Kidney (tissue), 13 donors: ENCODE measurements at regions not wholly inside any gene's neighbourhood (a gene's known extent, or its start where the extent isn't known, plus 50 kb on each side); places are given as distances from the start of the nearest gene placed in this dataset.

ENCODE experiments used
- DNase-seq, 5 donors: peaks; one replicate each; pipeline ENCODE4 v3.0.0-alpha.2; 2013 to 2020
- FAIRE-seq: peaks from 2 replicates; lab custom pipeline; 2012; peaks lifted over from hg19 to GRCh38; lab: Jason Lieb, UNC
- H3K27ac ChIP-seq, 2 donors: one replicate each; pipeline ENCODE4 v1.7.0; 2013; ENCODE audit warnings: low read depth in 2 of 2, low read length in 2 of 2, inconsistent platforms in 1 of 2
- H3K27me3 ChIP-seq: one replicate; pipeline ENCODE4 v1.7.1; 2013; ENCODE audit warnings: low read length, inconsistent platforms; ENCODE audit not compliant: control insufficient read depth, insufficient read depth
- H3K36me3 ChIP-seq, 3 donors: one replicate each; pipeline versions ENCODE4 v1.7.0 to v1.7.1; 2013; ENCODE audit warnings: low read length in 3 of 3, control low read depth in 1 of 3, inconsistent platforms in 1 of 3; ENCODE audit not compliant: insufficient read depth in 3 of 3, control insufficient read depth in 2 of 3
- H3K4me1 ChIP-seq, 3 donors: one replicate each; pipeline versions ENCODE4 v1.7.0 to v1.7.1; 2013; ENCODE audit warnings: low read length in 3 of 3, inconsistent platforms in 1 of 3, low read depth in 1 of 3; ENCODE audit not compliant: control insufficient read depth in 2 of 3, insufficient read depth in 2 of 3
- H3K4me3 ChIP-seq, 3 donors: one replicate each; pipeline versions ENCODE4 v1.7.0 to v1.8.1; 2013; ENCODE audit warnings: low read length in 3 of 3, control low read depth in 1 of 3, inconsistent platforms in 1 of 3
- H3K9ac ChIP-seq, 3 donors: one replicate each; pipeline versions ENCODE4 v1.7.0 to v1.7.1; 2013; ENCODE audit warnings: low read length in 3 of 3, control low read depth in 1 of 3, inconsistent platforms in 1 of 3
- H3K9me3 ChIP-seq, 3 donors: one replicate each; pipeline versions ENCODE4 v1.7.0 to v1.7.1; 2013; ENCODE audit warnings: low read length in 3 of 3, control low read depth in 1 of 3, inconsistent platforms in 1 of 3; ENCODE audit not compliant: control insufficient read depth in 2 of 3, insufficient read depth in 1 of 3
- CTCF ChIP-seq: IDR thresholded peaks from 3 replicates; pipeline ENCODE4 v1.5.1; 2012; ENCODE audit warnings: mild to moderate bottlenecking, moderate library complexity, borderline replicate concordance; ENCODE audit not compliant: insufficient read depth; ENCODE audit errors: extremely low read depth
- intact Hi-C: fragments of 100-400 bp; cut with DNase I; formaldehyde crosslinking; loops from one replicate; pipeline ENCODE4 v1.11.1; 2022
- donor health status: control.
- donor health status: control.
- donor health status: control.
- donor health status: control.
- donor health status: control.
- donor health status: DM: yes; HTN: yes; CAD: no.
- donor health status: Normal renal cell carcinoma (clear cell type).

DNA sequence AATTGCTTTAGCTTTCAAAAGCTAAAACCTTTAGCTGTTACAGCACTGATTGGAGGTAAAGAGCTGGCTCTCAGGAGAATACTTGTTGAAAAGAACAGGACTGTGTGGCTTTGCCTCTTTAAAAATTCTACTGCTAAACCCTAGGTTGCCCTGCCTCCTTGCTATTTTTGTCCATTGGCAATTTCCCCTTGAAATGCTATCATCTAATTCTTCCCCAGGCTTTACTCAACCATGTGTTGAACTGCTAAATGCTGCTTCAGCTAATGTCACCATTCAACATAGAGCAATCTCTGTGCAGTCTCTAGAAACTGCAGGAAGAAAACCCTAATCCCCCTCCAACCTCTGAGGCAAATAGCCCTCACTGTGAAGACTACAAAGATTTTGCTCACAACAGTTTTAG lies 203.7 kb upstream of the ARX start:
- H3K4me1 ChIP-seq = no peaks in the 10 kb centered on the region
- no peak overlapping the region for H3K4me3 ChIP-seq
- FAIRE-seq = no peak
- intact Hi-C loops = no loop called here
- no peaks in the 10 kb centered on the region for H3K27me3 ChIP-seq
- H3K36me3 ChIP-seq = no peaks in the 10 kb centered on the region
- no peak overlapping the region for H3K27ac ChIP-seq
- TF ChIP-seq CTCF = no peak
- H3K9me3 ChIP-seq = no peaks in the 10 kb centered on the region
- H3K9ac ChIP-seq = no peak overlapping the region
- DNase-seq = no peak

GRCh38 chrX:25213611-25214010 lies 197.8 kb upstream of the ARX start:
- Histone ChIP-seq H3K4me1 (no peaks in the 10 kb centered on the region), H3K9me3 (no peaks in the 10 kb centered on the region), H3K27ac (no peak overlapping the region), H3K36me3 (no peaks in the 10 kb centered on the region), H3K27me3 (no peaks in the 10 kb centered on the region), H3K4me3 (no peak overlapping the region), H3K9ac (no peak overlapping the region)
- no peak for TF ChIP-seq CTCF
- intact Hi-C loops = no loop called here
- FAIRE-seq (no peak), DNase-seq (no peak)

GRCh38 chrX:25207803-25208475 lies 192.2 kb upstream of the ARX start:
- no peak overlapping the region for H3K9ac ChIP-seq
- H3K4me1 ChIP-seq = no peaks in the 10 kb centered on the region
- no peaks in the 10 kb centered on the region for H3K9me3 ChIP-seq
- no peak overlapping the region for H3K27ac ChIP-seq
- DNase-seq (no peak), FAIRE-seq (no peak)
- no peak for TF ChIP-seq CTCF
- intact Hi-C loops = no loop called here
- no peaks in the 10 kb centered on the region for H3K36me3 ChIP-seq
- no peak overlapping the region for H3K4me3 ChIP-seq
- peaks cover 2% of the 10 kb centered on the region for H3K27me3 ChIP-seq

- Histone ChIP-seq H3K9ac (no peak overlapping the region), H3K4me3 (no peak overlapping the region), H3K27ac (no peak overlapping the region), H3K36me3 (no peaks in the 10 kb centered on the region), H3K27me3 (peaks cover 2% of the 10 kb centered on the region), H3K9me3 (no peaks in the 10 kb centered on the region), H3K4me1 (no peaks in the 10 kb centered on the region)
- intact Hi-C loops = no loop called here
- DNase-seq (no peak), FAIRE-seq (no peak)
- TF ChIP-seq CTCF = no peak
Measured at GRCh38 chrX:25206778-25207177, 191.0 kb upstream of the ARX start.
